GM12873 (cell line): ENCODE measurements at regions not wholly inside any gene's neighbourhood (a gene's known extent, or its start where the extent isn't known, plus 50 kb on each side); places are given as distances from the start of the nearest gene placed in this dataset.

Experiments
- TF ChIP-seq, protein P1 (sequence below): IDR thresholded peaks from 2 replicates; pipeline ENCODE4 v1.5.1; 2012; ENCODE audit warnings: low read depth, mild to moderate bottlenecking, moderate library complexity, low read length, control low read depth; ENCODE audit not compliant: insufficient read depth; ENCODE audit errors: missing control alignments

DNA sequence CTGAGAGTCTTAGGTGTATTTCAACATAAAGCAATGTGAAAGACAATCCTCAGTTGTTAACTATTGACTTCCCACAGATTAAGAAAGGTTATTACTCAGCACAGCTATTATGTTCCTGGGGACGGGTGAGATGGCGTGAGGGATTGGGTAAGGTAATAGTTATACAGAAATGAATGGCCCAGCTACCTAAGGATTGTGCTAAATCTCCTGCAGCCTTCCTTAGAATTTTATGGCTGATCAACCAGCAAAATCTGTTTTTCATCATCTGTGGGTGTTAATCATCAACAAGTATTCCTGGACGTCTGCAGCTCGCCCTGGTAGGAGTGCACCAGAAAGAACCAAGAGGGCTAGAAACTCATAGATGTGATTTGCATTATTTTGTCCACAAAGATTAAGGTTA, 146.0 kb upstream of the IVNS1ABP start:
- TF ChIP-seq, protein P1, sequence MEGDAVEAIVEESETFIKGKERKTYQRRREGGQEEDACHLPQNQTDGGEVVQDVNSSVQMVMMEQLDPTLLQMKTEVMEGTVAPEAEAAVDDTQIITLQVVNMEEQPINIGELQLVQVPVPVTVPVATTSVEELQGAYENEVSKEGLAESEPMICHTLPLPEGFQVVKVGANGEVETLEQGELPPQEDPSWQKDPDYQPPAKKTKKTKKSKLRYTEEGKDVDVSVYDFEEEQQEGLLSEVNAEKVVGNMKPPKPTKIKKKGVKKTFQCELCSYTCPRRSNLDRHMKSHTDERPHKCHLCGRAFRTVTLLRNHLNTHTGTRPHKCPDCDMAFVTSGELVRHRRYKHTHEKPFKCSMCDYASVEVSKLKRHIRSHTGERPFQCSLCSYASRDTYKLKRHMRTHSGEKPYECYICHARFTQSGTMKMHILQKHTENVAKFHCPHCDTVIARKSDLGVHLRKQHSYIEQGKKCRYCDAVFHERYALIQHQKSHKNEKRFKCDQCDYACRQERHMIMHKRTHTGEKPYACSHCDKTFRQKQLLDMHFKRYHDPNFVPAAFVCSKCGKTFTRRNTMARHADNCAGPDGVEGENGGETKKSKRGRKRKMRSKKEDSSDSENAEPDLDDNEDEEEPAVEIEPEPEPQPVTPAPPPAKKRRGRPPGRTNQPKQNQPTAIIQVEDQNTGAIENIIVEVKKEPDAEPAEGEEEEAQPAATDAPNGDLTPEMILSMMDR = no peak

DNA sequence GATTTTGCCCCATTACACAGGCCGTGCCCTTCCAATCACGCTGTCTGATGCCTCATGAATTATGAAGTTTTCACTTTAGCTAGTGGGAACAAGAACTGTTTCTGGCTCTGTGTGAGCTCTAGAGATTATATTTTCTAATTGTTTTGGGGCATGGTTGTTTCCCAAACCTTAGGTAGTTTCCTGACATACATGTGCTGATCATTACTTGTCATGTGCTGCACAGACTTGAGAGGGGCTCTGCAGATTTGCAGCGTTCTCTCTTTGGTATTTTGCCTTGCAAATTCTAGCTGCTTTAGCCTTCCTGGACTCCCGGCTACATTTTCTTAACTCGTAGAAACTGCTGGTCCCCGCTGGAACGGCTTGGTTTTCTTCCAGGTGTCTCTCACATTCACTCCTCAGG, 142.1 kb upstream of the IVNS1ABP start:
- TF ChIP-seq, protein P1 = no peak

DNA sequence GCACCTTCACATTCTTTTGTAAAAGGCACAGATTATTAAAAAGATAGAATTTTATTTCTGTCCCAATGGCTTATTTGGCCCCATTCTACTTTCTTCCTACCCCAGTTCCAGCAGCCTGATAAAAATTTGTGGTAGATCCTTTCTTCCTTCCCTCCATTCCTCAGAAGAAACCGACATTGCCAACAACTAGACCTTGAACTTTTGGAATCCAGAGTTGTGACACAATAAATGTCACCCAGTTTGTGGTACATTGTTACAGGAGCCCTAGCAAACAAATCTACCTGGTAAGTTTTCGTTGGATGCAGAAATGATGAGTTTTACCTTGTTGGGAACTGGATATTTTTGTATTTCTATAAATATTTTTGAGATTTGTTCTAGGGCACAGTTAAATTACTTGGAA, 141.6 kb upstream of the IVNS1ABP start:
- TF ChIP-seq, protein P1 = no peak

DNA sequence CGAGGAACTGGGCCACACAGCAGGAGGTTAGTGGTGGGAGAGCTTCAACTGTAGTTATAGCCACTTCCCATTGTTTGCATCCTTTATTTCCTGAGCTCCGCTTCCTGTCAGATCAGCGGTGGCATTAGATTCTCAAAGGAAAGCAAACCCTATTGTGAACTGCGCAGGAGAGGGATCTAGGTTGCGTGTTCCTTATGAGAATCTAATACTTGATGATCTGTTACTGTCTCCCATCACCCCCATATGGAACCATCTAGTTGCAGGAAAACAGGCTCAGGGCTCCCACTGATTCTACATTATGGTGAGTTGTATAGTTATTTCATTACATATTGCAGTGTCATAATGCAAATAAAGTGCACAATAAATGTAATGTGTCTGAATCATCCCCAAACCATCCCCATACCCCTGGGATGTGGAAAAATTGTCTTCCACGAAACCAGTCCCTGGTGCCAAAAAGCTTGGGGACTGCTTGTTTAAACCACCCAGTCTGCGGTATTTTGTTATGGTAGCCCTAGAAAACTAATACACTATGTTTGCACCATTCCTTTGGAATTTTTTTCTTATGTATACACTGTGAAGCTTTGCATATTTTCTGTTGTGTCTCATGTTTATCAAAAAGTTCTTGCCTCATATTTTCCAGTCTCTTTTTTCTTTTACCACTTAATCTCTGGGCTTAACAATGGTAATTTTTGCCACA, 136.6 kb upstream of the IVNS1ABP start:
- TF ChIP-seq, protein P1 = no peak

DNA sequence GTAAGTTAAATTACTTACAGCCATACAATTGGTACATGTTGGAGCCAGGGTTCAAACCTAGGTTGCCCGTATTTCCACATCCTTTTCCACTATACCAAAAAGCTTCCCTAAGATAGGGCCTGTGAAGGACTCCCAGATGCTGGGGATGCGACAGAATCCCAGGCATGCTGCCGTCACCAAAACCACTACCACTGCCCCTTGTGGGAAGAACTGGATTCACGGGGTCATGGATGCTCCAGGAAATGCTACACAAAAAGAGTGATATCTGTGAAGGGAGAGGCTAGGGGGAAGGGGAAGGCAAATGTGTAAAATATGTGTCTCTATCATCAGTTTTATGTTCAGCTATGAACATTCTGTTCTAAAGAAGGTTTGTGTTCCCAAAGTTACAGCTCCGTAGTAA, 133.9 kb upstream of the IVNS1ABP start:
- TF ChIP-seq, protein P1 = no peak

DNA sequence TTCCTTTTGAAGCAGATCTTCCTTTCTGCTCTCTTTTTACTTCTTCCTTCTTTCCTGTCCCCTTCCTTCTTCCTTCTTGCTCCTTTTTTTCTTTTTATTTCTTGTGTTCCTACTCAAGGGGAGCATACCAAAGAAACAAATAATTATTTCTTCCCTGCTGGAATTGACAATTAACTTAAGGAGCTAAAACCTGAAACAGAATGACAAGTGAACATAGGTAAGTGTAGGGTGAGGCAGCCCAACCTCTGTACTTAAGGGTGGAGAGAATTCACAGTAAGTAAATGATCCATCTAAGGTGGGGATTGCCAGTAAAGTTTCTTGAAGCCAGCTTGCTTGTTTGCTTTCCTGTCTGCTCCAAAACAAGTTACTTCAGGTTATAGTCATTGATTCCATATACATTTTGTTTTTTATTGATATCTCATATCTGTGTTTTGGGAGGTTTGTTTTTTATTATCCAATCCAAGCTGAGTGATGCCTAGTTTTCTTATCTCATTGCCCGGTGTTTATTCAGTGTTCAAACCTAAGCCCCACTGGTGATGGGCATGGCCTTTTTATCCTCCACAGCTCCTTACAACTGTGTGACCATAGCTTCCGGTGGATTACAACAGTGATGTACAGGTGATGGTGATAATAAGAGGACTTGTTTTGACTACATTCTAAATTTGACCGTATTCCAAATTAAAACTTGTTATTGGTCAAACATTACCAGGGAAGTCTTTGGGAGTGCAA, 133.2 kb upstream of the IVNS1ABP start:
- TF ChIP-seq, protein P1 = no peak

DNA sequence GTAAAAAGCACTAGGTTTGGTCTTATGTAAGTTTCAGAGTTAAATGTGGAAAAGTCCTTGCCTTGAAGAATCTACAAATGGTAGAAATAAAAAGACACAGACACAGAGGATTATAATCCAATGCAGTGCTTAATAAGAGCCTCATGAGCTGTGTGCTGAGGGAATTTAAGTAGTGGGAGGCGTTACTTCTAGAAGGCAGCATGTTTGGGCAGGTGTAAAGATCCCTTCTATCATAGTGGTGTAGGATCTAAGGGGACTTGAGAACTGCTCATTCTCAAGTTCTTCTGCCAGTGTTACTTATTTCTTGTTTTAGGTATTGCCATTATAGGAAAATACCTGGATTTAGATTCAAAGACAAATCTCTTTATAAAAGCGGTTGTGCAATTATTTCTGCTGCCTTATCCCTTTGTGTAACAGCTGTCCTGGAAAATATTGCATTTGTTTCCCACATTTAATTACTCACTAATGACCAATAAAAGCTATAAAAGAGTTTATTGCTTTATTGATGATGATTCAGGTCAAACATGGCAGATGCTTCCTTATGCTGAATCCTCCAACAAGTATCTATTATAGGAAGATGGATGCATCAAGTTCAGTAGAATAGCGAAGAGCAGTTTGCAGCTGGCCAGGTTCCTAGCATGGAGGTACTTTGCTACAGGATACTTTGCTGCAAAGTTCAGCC, 132.5 kb upstream of the IVNS1ABP start:
- TF ChIP-seq, protein P1 = no peak
